ENCODE measurements at regions not wholly inside any gene's neighbourhood (a gene's known extent, or its start where the extent isn't known, plus 50 kb on each side); places are given as distances from the start of the nearest gene placed in this dataset.
"Not testable (repeated sequence)": the region's sequence is repeated elsewhere in the genome, so short reads cannot be mapped to it uniquely, and the experiment has no call there.

- no peak for DNase-seq (ENCODE audit: low read depth, low spot score)
- in situ Hi-C loops (cut with HindIII; ENCODE audit: low pct_unique_long_range_greater_than_20kb, low sequenced_read_pairs) = no loop called here
Measured at GRCh38 chr4:188714907-188715306, 575.7 kb downstream of the TRIML1 start.

DNA sequence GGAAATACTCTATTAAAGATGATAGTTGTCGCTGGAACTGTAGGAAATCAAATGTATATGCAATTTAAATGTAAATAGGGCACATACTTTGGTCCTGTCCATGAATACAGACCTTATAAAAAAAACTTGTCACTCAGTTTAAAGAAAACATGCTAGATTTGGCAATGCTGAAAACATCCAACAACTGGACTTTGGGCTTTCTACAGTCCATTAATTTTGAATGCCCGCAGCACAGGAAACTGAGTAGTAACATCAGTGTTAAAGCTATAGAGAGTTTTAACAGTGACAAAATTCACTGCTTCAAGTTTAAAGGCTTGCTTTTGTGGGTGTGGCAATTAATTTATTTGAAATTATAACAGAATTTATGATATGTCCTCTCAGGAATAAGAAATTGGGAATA, 578.4 kb downstream of the TRIML1 start:
- no peak for DNase-seq (ENCODE audit: low read depth, low spot score)
- in situ Hi-C loops (cut with HindIII; ENCODE audit: low pct_unique_long_range_greater_than_20kb, low sequenced_read_pairs) = no loop called here

GRCh38 chr4:188719794-188720193, 580.6 kb downstream of the TRIML1 start:
- in situ Hi-C loops (cut with HindIII; ENCODE audit: low pct_unique_long_range_greater_than_20kb, low sequenced_read_pairs) = no loop called here
- DNase-seq (ENCODE audit: low read depth, low spot score) = peak; percentile 12

GRCh38 chr4:188722911-188723310, 583.7 kb downstream of the TRIML1 start:
- no peak for DNase-seq (ENCODE audit: low read depth, low spot score)
- in situ Hi-C loops (cut with HindIII; ENCODE audit: low pct_unique_long_range_greater_than_20kb, low sequenced_read_pairs) = no loop called here

DNA sequence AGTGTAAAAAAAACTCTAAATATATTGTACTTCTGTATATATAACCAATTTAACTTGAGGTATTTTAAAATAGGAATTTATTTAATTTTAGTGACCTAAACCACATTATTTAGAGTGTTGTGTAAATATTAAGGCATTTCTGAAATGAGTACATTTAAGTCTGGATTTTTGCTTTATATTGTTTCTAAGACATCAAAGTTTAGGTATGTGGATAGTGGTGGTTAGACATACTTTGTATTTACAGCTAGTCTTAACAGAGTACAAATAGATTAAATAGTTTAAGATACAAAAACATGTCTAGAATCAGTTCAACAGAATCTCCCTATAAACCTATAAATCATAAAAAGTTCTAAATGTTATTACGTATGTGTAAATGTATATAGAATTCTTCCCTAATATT, 588.5 kb downstream of the TRIML1 start:
- DNase-seq (ENCODE audit: low read depth, low spot score) = no peak
- in situ Hi-C loops (cut with HindIII; ENCODE audit: low pct_unique_long_range_greater_than_20kb, low sequenced_read_pairs) = no loop called here

DNA sequence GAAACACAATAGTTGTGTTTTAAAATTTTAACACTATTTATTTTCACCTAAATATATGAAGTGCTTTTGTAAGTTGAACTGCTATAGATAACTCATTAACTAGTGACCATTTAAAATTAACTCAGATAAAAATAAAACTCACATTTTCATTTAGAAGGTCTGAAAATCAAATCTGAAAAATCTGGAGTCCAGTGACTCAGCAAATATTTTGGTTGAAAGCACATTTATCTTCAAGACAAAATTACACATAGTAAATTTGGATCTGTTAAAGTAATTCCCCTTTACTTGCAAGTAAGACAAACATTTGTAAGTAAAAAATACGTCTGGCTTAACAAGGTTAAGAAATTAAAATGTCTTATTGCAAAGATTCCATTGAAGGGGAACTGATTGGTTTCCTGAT, 589.1 kb downstream of the TRIML1 start:
- no peak for DNase-seq (ENCODE audit: low read depth, low spot score)
- in situ Hi-C loops (cut with HindIII; ENCODE audit: low pct_unique_long_range_greater_than_20kb, low sequenced_read_pairs) = no loop called here

- in situ Hi-C loops (cut with HindIII; ENCODE audit: low pct_unique_long_range_greater_than_20kb, low sequenced_read_pairs) = no loop called here
- DNase-seq (ENCODE audit: low read depth, low spot score) = no peak
Measured at GRCh38 chr4:188732131-188732530, 592.9 kb downstream of the TRIML1 start.

- DNase-seq (ENCODE audit: low read depth, low spot score) = no peak
- in situ Hi-C loops (cut with HindIII; ENCODE audit: low pct_unique_long_range_greater_than_20kb, low sequenced_read_pairs) = no loop called here
Measured at GRCh38 chr4:188735082-188735481, 595.8 kb downstream of the TRIML1 start.

DNA sequence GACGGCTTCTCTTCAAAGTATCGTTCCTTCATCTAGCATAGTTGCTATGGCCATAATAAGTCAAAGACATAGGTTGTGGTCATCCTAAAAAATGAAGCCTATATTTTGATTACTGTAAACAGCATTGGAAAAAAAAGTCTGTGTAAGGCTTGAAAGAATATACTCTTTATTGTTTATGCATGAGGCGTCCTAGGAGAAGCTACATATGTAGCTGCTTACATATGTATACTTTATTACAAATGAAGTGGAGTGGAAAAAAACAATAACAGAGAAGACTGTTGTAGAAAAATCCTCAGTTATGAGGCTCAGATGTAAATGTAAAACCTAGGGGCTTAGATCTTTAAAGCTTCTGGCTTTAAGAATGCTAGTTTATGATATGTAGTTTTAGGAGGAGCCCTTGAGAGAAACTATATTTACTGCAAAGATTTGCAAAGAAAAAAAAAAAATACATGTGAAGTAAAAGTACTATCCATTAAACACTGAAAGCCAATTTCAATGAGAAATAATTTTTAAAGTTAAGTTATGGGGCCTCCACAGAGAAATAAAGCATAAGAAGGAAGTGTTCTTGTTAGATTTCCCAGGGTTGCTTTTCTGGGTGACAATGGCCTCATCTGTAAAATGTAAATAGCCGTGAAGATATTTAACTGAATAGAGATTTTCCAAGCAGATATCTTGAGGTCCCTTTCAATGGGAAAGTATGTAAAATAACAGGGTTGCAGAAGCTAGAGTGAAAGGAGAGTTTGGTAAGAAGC, 598.2 kb downstream of the TRIML1 start:
- in situ Hi-C loops (cut with HindIII; ENCODE audit: low pct_unique_long_range_greater_than_20kb, low sequenced_read_pairs) = no loop called here

DNA sequence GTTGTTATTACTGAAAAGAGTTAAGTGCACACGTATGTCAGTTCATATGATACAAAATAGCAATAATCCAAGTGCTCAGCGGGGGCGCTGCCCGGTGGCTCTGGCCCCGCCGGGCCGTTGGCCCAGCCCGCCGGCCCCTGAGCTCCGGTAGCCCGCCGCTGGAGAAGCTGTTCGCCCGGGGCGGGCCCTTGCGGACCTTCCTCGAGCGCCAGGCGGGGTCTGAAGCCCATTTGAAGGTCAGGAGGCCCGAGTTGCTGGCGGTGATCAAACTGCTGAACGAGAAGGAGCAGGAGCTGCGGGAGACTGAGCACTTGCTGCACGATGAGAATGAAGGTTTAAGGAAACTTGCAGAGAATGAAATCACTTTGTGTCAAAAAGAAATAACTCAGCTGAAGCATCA, 599.0 kb downstream of the TRIML1 start:
- in situ Hi-C loops (cut with HindIII; ENCODE audit: low pct_unique_long_range_greater_than_20kb, low sequenced_read_pairs); DNase-seq (ENCODE audit: low read depth, low spot score): not testable (repeated sequence)

More for the DNA sequence above, 598.2 kb downstream of the TRIML1 start:
- no peak for DNase-seq (ENCODE audit: low read depth, low spot score)

- DNase-seq (ENCODE audit: low read depth, low spot score); in situ Hi-C loops (cut with HindIII; ENCODE audit: low pct_unique_long_range_greater_than_20kb, low sequenced_read_pairs): not testable (repeated sequence)
Measured at GRCh38 chr4:188740172-188740571, 600.9 kb downstream of the TRIML1 start.

- in situ Hi-C loops (cut with HindIII; ENCODE audit: low pct_unique_long_range_greater_than_20kb, low sequenced_read_pairs); DNase-seq (ENCODE audit: low read depth, low spot score): not testable (repeated sequence)
Measured at GRCh38 chr4:188740791-188741190, 601.5 kb downstream of the TRIML1 start.

DNA sequence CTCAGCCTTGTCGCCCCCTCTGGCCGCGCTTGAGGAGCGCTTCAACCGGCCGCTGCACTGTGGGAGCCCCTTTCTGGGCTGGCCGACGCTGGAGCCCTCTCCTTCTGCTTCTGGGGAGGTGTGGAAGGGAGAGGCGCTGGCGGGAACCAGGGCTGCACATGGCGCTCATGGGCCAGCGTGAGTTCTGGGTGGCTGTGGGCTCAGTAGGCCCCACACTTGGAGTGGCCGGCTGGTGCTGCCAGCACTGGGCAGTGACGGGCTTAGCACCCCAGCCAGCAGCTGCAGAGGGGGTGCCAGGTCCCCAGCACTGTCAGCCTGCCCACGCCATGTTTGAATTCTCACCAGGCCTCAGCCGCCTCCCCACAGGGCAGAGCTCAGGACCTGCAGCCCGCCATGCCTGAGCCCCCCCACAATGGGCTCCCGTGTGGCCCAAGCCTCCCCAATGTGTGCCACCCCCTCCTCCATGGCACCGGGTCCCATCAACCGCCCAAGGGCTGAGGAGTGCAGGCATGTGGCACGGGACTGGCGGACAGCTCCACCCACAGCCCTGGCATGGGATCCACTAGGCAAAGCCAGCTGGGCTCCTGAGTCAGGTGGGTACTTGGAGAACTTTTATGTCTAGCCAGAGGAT, 615.2 kb downstream of the TRIML1 start:
- in situ Hi-C loops (cut with HindIII; ENCODE audit: low pct_unique_long_range_greater_than_20kb, low sequenced_read_pairs) = no loop called here
- DNase-seq (ENCODE audit: low read depth, low spot score) = no peak

DNA sequence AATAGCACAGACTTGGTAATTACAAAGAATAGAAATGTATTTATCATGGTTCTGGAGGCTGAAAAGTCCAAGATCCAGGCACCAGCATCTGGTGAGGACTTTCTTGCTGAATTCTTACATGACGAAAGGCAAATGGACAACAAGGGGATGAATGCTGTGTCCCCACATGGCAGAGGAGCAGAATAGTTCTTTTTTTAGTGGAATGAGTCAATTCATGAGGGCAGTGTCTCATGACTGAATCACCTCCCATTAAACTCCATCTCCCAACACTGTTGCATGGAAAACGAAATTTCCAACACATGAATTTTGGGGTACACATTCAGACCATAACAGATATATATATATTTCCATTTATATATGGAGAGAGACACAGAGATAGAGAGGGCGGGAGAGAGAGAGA, 628.3 kb downstream of the TRIML1 start:
- in situ Hi-C loops (cut with HindIII; ENCODE audit: low pct_unique_long_range_greater_than_20kb, low sequenced_read_pairs) = no loop called here
- no peak for DNase-seq (ENCODE audit: low read depth, low spot score)

GRCh38 chr4:188778905-188779304, 639.7 kb downstream of the TRIML1 start:
- DNase-seq (ENCODE audit: low read depth, low spot score) = no peak
- in situ Hi-C loops (cut with HindIII; ENCODE audit: low pct_unique_long_range_greater_than_20kb, low sequenced_read_pairs) = no loop called here

- in situ Hi-C loops (cut with HindIII; ENCODE audit: low pct_unique_long_range_greater_than_20kb, low sequenced_read_pairs) = no loop called here
- DNase-seq (ENCODE audit: low read depth, low spot score) = no peak
Measured at GRCh38 chr4:188779581-188779980, 640.3 kb downstream of the TRIML1 start.

DNA sequence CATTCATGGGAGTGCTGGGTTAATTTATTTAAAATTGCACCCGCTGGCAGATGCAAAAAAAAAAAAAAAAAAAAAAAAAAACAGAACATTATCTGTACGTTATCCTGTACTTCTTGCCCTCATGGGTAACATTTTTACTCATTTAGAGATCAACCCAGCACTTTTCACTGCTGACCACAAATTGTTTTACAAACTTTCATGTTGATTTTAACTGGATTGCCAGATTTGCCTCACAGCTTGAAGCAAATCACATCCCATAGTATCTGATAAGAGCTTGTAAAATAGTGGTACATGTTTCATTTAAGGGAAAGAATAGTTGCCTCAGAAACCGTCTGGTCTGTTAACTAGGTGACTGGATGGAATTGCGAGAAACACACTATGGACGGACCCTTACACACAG, 640.8 kb downstream of the TRIML1 start:
- DNase-seq (ENCODE audit: low read depth, low spot score) = no peak
- in situ Hi-C loops (cut with HindIII; ENCODE audit: low pct_unique_long_range_greater_than_20kb, low sequenced_read_pairs) = no loop called here

DNA sequence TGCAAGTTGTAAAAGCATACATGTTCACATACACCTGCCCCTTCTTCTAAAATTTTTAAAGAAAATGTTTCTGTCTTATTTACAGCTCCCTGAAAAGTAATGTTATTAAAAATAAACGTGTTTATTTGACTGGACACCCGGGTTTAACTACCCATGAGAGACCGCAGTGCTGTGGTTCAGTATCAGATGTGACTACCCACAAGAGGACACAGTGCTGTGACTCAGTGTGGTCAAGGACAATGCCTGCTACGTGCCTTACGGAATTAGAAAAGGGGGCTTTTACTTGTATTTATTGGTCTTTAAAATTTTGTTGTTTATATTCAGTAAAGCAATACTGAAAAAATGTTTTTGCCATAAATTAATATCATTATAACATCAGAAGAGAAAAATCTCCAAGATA, 641.4 kb downstream of the TRIML1 start:
- in situ Hi-C loops (cut with HindIII; ENCODE audit: low pct_unique_long_range_greater_than_20kb, low sequenced_read_pairs) = no loop called here
- no peak for DNase-seq (ENCODE audit: low read depth, low spot score)

- in situ Hi-C loops (cut with HindIII; ENCODE audit: low pct_unique_long_range_greater_than_20kb, low sequenced_read_pairs) = no loop called here
- DNase-seq (ENCODE audit: low read depth, low spot score) = peak; percentile 59
Measured at GRCh38 chr4:188781655-188782054, 642.4 kb downstream of the TRIML1 start.
